GM13976 (cell line): ENCODE measurements at regions not wholly inside any gene's neighbourhood (a gene's known extent, or its start where the extent isn't known, plus 50 kb on each side); places are given as distances from the start of the nearest gene placed in this dataset.

ENCODE experiments used
- DNase-seq: peaks from one replicate; pipeline ENCODE4 v3.0.0; 2012; ENCODE audit warnings: low spot score
- in situ Hi-C: fragments of 300-500 bp; cut with MboI; formaldehyde crosslinking; loops from one replicate; pipeline ENCODE4 v1.12.0; 2022; ENCODE audit warnings: low sequenced_read_pairs, mixed read lengths, inconsistent platforms; ENCODE audit not compliant: unreplicated experiment
- TF ChIP-seq, protein P1 (sequence below): IDR thresholded peaks from 2 replicates; pipeline ENCODE4 v1.5.1; 2012; ENCODE audit warnings: borderline replicate concordance, mild to moderate bottlenecking; ENCODE audit not compliant: insufficient read depth; ENCODE audit errors: extremely low read depth, missing control alignments, control extremely low read depth

- in situ Hi-C loops = no loop called here
- no peak for DNase-seq
- TF ChIP-seq, protein P1, sequence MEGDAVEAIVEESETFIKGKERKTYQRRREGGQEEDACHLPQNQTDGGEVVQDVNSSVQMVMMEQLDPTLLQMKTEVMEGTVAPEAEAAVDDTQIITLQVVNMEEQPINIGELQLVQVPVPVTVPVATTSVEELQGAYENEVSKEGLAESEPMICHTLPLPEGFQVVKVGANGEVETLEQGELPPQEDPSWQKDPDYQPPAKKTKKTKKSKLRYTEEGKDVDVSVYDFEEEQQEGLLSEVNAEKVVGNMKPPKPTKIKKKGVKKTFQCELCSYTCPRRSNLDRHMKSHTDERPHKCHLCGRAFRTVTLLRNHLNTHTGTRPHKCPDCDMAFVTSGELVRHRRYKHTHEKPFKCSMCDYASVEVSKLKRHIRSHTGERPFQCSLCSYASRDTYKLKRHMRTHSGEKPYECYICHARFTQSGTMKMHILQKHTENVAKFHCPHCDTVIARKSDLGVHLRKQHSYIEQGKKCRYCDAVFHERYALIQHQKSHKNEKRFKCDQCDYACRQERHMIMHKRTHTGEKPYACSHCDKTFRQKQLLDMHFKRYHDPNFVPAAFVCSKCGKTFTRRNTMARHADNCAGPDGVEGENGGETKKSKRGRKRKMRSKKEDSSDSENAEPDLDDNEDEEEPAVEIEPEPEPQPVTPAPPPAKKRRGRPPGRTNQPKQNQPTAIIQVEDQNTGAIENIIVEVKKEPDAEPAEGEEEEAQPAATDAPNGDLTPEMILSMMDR = no peak
These were observed 108.5 kb downstream of the CYB561 start for GRCh38 chr17:63337579-63337978.

DNA sequence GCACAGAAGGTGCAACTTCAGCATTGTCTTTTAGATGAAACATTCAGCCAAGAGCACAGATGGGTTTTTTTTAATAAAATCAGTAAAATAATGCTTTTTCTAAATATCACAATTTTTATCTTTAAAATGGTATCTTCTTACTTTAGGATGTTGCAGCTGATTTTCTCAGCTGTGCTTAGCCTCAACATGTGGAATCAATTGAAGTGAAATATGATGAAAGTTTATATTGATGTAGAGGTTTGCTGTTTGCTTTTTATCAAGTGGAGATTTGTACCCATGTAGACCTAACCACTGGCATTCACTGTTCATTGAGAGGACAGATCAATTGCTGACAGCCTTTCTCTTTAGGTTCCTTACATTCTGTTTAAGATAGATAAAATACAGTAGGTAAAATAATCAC lies 107.8 kb downstream of the CYB561 start:
- in situ Hi-C loops = no loop called here
- TF ChIP-seq, protein P1 = no peak
- no peak for DNase-seq

GRCh38 chr17:63341276-63341675 lies 104.8 kb downstream of the CYB561 start:
- TF ChIP-seq, protein P1 = no peak
- in situ Hi-C loops = no loop called here
- no peak for DNase-seq

- TF ChIP-seq, protein P1 = no peak
- in situ Hi-C loops = no loop called here
- DNase-seq = no peak
These were observed 101.7 kb downstream of the CYB561 start for GRCh38 chr17:63344383-63344782.

DNA sequence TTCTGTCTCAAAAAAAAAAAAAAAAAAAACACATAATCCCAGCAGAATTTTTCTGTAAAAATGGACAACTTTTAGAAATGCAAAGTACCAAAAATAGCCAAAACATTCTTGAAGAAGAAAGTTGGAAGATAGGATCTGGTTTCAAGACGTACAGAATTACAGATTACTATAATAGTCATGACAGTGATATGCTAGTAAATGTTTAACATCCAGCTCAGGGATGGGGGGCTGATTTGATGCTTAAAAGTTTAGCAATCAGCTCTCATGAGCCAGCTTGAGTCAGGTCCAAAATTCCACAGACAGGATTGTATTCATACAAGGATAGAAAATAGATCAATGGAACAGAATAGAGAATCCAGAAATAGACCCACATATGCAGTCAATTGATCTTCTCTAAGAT lies 100.5 kb downstream of the CYB561 start:
- TF ChIP-seq, protein P1 = no peak
- no peak for DNase-seq

GRCh38 chr17:63347475-63347874 lies 98.6 kb downstream of the CYB561 start:
- TF ChIP-seq, protein P1 = no peak
- no peak for DNase-seq
- in situ Hi-C loops = no loop called here

More for the DNA sequence above, 100.5 kb downstream of the CYB561 start:
- in situ Hi-C loops = no loop called here

- no peak for DNase-seq
- TF ChIP-seq, protein P1 = no peak
- in situ Hi-C loops = no loop called here
These were observed 96.6 kb downstream of the CYB561 start for GRCh38 chr17:63349478-63350000.
